NOMO-1 (cell line): ENCODE measurements at regions not wholly inside any gene's neighbourhood (a gene's known extent, or its start where the extent isn't known, plus 50 kb on each side); places are given as distances from the start of the nearest gene placed in this dataset.
"Not testable (repeated sequence)": the region's sequence is repeated elsewhere in the genome, so short reads cannot be mapped to it uniquely, and the experiment has no call there.

ENCODE experiments used
- DNase-seq, 2 experiments: peaks; one replicate each; lab custom pipeline; 2025; ENCODE audit not compliant: unreplicated experiment in 2 of 2; lab: John Stamatoyannopoulos, UW

GRCh38 chr2:48209214-48209885 is 105.1 kb upstream of the FOXN2 start:
- no peak for DNase-seq

GRCh38 chr2:48210189-48210588 is 104.3 kb upstream of the FOXN2 start:
- DNase-seq = no peak

GRCh38 chr2:48213646-48214045 is 100.8 kb upstream of the FOXN2 start:
- no peak for DNase-seq

GRCh38 chr2:48218169-48218568 is 96.3 kb upstream of the FOXN2 start:
- no peak for DNase-seq

GRCh38 chr2:48219234-48219554 is 95.3 kb upstream of the FOXN2 start:
- no peak for DNase-seq

- DNase-seq = no peak
These were observed 94.7 kb upstream of the FOXN2 start for GRCh38 chr2:48219555-48220436.

GRCh38 chr2:48220501-48220900 is 94.0 kb upstream of the FOXN2 start:
- peak in 1 of 2 experiments; percentile 18 for DNase-seq

- DNase-seq = no peak
These were observed 92.5 kb upstream of the FOXN2 start for GRCh38 chr2:48221846-48222516.

- peak; percentile 89 to 98 for DNase-seq
These were observed 86.7 kb upstream of the FOXN2 start for GRCh38 chr2:48227617-48228344.

- DNase-seq = no peak
These were observed 86.2 kb upstream of the FOXN2 start for GRCh38 chr2:48228345-48228684.

GRCh38 chr2:48229063-48229462 is 85.4 kb upstream of the FOXN2 start:
- no peak for DNase-seq

GRCh38 chr2:48230834-48231233 is 83.6 kb upstream of the FOXN2 start:
- no peak for DNase-seq

- DNase-seq = no peak
These were observed 82.1 kb upstream of the FOXN2 start for GRCh38 chr2:48232351-48232750.

- DNase-seq = no peak
These were observed 81.5 kb upstream of the FOXN2 start for GRCh38 chr2:48233005-48233404.

GRCh38 chr2:48233824-48234223 is 80.7 kb upstream of the FOXN2 start:
- DNase-seq = not testable (repeated sequence)

GRCh38 chr2:48235076-48235475 is 79.4 kb upstream of the FOXN2 start:
- no peak for DNase-seq

- DNase-seq = no peak
These were observed 76.1 kb upstream of the FOXN2 start for GRCh38 chr2:48238381-48238780.

GRCh38 chr2:48240912-48241311 is 73.6 kb upstream of the FOXN2 start:
- DNase-seq = no peak

GRCh38 chr2:48247206-48247605 is 67.3 kb upstream of the FOXN2 start:
- DNase-seq = no peak

GRCh38 chr2:48248251-48248933 is 66.1 kb upstream of the FOXN2 start:
- no peak for DNase-seq

- DNase-seq = no peak
These were observed 65.5 kb upstream of the FOXN2 start for GRCh38 chr2:48249025-48249424.
